Stomach (tissue), 8 donors: ENCODE measurements at regions not wholly inside any gene's neighbourhood (a gene's known extent, or its start where the extent isn't known, plus 50 kb on each side); places are given as distances from the start of the nearest gene placed in this dataset.

Source experiments
- DNase-seq, 2 donors: peaks; one replicate each; pipeline versions ENCODE4 v3.0.0 to v3.0.0-alpha.2; 2013 to 2019
- H3K27ac ChIP-seq, 5 donors: fragments of 200-600 bp in 4 of 5; sonication (generic) in 4 of 5; one replicate each; pipeline ENCODE4 v1.5.1; 2013 to 2019; ENCODE audit warnings: mild to moderate bottlenecking in 1 of 5, moderate library complexity in 1 of 5
- H3K27me3 ChIP-seq, 3 donors: fragments of 200-600 bp; sonication (generic); one replicate each; pipeline ENCODE4 v1.5.1; 2017 to 2019; ENCODE audit warnings: mixed run types in 1 of 3
- H3K36me3 ChIP-seq, 4 donors: fragments of 200-600 bp; sonication (generic); 1 replicate in 3 of 4; 2 replicates in 1 of 4; pipeline ENCODE4 v1.5.1; 2016 to 2019
- H3K4me1 ChIP-seq, 4 donors: fragments of 200-600 bp; sonication (generic); one replicate each; pipeline ENCODE4 v1.5.1; 2016 to 2019
- H3K4me3 ChIP-seq, 4 donors: fragments of 200-600 bp; sonication (generic) in 3 of 4; one replicate each; pipeline ENCODE4 v1.5.1; 2016 to 2019; ENCODE audit warnings: mild to moderate bottlenecking in 1 of 4
- H3K9me3 ChIP-seq, 4 donors: fragments of 200-600 bp; sonication (generic); one replicate each; pipeline ENCODE4 v1.5.1; 2016 to 2019
- CTCF ChIP-seq, 7 experiments: fragments of 450-650 bp in 4 of 7; fragments of 200-600 bp in 3 of 7; sonication (generic) in 3 of 7; IDR thresholded peaks; one replicate each; pipeline ENCODE4 v1.5.1; 2016 to 2019; ENCODE audit warnings: antibody characterized with exemption in 7 of 7, control low read depth in 2 of 7, mild to moderate bottlenecking in 1 of 7
- EP300 ChIP-seq: sonication (generic); formaldehyde crosslinking; IDR thresholded peaks from one replicate; pipeline ENCODE4 v1.6.1; 2017; ENCODE audit warnings: antibody characterized with exemption
- POLR2A ChIP-seq, 4 donors: fragments of 450-650 bp; IDR thresholded peaks; one replicate each; pipeline ENCODE4 v1.6.1; 2016; ENCODE audit warnings: antibody characterized with exemption in 4 of 4, control low read depth in 2 of 4, mild to moderate bottlenecking in 1 of 4, moderate library complexity in 1 of 4
- POLR2AphosphoS5 ChIP-seq, 3 donors: sonication (generic); formaldehyde crosslinking; IDR thresholded peaks; one replicate each; pipeline ENCODE4 v1.6.1; 2016; ENCODE audit warnings: antibody characterized with exemption in 3 of 3
- WGBS, 5 donors: extraction: QIAGEN DNeasy Blood & Tissue Kit in 3 of 5; methylation state at CpG; one replicate each; pipeline versions ENCODE4 v1.1.5 to v1.1.7; 2013 to 2018; 5-methylcytosine and 5-hydroxymethylcytosine counted together
- intact Hi-C: fragments of 100-400 bp; cut with DNase I; formaldehyde crosslinking; loops from one replicate; pipeline ENCODE4 v1.15.1; 2023; ENCODE audit warnings: low total_unique reads
- donor health status: healthy with polysubstance abuse.
- donor health status: Bipolar disorder and iron deficiency.
- donor health status: healthy.

DNA sequence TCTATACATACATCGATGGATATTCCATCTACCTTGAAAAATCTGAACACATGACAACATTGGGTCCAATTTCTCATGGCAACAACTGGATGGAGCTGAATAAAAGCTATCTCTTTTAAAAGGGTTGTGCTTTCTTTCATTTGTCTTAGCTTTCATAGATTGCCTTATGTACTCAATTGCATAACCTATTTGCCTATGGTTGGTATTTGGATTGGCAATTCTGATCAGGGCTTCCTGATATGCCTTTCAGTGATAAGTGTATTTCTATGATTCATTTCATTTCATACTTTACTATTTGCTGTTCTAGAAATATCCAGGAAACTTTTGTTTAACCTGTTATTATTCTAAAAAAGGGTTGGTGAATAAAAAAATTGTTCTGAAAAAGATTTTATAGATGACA, 509.9 kb downstream of the GRXCR1 start:
- Histone ChIP-seq H3K27me3 (no peaks in the 10 kb centered on the region), H3K27ac (no peak overlapping the region), H3K4me3 (no peak overlapping the region), H3K9me3 (peaks cover 0 to 17% (median 13%) of the 10 kb centered on the region in 4 donors), H3K4me1 (peaks cover 0 to 27% (median 9%) of the 10 kb centered on the region in 4 donors), H3K36me3 (no peaks in the 10 kb centered on the region)
- WGBS, 5 donors = 29 to 72% (median 42%) methylated on average over 1 of the region's 1 CpG
- TF ChIP-seq CTCF (IDR thresholded peaks at IDR 0.05) (no peak), POLR2AphosphoS5 (IDR thresholded peaks at IDR 0.05) (peak in 2 of 3 donors; percentile 80 to 83), EP300 (no peak), POLR2A (IDR thresholded peaks at IDR 0.05) (no peak)
- intact Hi-C loops = no loop called here
- no peak for DNase-seq

DNA sequence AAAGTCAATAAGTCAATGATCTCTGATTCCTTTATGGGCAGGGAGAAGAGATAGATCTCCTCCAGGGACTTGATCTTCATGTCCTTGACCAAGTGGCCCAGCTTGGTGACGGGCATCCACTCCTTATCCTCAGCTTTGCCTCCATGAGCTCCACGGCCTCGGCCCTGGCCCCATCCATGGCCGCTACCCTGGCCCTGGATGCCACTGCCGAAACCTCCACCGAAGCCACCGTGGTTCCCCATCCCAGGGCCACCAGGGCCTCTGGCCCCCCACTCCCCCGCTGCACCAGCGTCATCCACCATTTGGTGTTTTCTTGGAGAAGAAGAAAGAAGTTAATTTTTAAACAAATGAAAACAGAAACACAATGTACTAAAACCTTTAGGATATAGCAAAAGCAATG, 518.1 kb downstream of the GRXCR1 start:
- no peak overlapping the region for H3K27ac ChIP-seq
- H3K9me3 ChIP-seq = peaks cover 0 to 18% (median 15%) of the 10 kb centered on the region in 4 donors
- WGBS, 5 donors = 90 to 96% (median 96%) methylated on average over 9 of the region's 9 CpGs
- H3K27me3 ChIP-seq = no peaks in the 10 kb centered on the region
- no peaks in the 10 kb centered on the region for H3K4me1 ChIP-seq
- no peak for TF ChIP-seq POLR2A (IDR thresholded peaks at IDR 0.05)
- TF ChIP-seq POLR2AphosphoS5 (IDR thresholded peaks at IDR 0.05) = no peak
- no peak for TF ChIP-seq CTCF (IDR thresholded peaks at IDR 0.05)
- TF ChIP-seq EP300 = no peak
- intact Hi-C loops = no loop called here
- H3K4me3 ChIP-seq = no peak overlapping the region
- no peak for DNase-seq
- no peaks in the 10 kb centered on the region for H3K36me3 ChIP-seq

GRCh38 chr4:43411226-43411625, 518.7 kb downstream of the GRXCR1 start:
- TF ChIP-seq CTCF (IDR thresholded peaks at IDR 0.05) (no peak), EP300 (no peak), POLR2AphosphoS5 (IDR thresholded peaks at IDR 0.05) (no peak), POLR2A (IDR thresholded peaks at IDR 0.05) (no peak)
- no peaks in the 10 kb centered on the region for H3K27me3 ChIP-seq
- no peak overlapping the region for H3K27ac ChIP-seq
- H3K4me3 ChIP-seq = no peak overlapping the region
- no peak for DNase-seq
- H3K9me3 ChIP-seq = peaks cover 0 to 13% (median 12%) of the 10 kb centered on the region in 4 donors
- no peaks in the 10 kb centered on the region for H3K4me1 ChIP-seq
- no peaks in the 10 kb centered on the region for H3K36me3 ChIP-seq
- intact Hi-C loops = no loop called here

DNA sequence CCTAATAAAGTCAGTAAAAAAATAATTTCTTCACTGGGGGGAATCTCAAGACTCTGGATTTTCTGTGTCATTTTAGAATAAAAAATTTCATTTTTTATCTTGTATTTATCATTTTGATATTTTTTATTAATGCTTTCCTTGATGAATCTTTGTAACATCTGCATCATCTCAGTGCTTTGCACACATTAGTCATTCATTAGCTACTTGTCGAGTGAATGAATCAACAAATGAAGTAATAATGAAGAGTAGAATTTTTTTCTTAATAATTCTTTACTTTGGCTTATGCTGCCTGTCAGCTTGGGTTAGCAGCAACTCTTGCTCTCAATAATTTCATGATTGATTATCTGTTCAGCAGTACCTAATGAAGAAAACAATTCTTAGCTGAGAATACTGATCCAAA, 530.8 kb downstream of the GRXCR1 start:
- TF ChIP-seq EP300 = no peak
- TF ChIP-seq CTCF (IDR thresholded peaks at IDR 0.05) = no peak
- no peak for TF ChIP-seq POLR2AphosphoS5 (IDR thresholded peaks at IDR 0.05)
- TF ChIP-seq POLR2A (IDR thresholded peaks at IDR 0.05) = no peak
- 59 to 77% (median 74%) methylated on average over 1 of the region's 1 CpG for WGBS, 5 donors
- H3K9me3 ChIP-seq = no peaks in the 10 kb centered on the region
- H3K27me3 ChIP-seq = no peaks in the 10 kb centered on the region
- no peaks in the 10 kb centered on the region for H3K4me1 ChIP-seq
- no peak overlapping the region for H3K4me3 ChIP-seq
- no peak overlapping the region for H3K27ac ChIP-seq
- DNase-seq = no peak
- intact Hi-C loops = no loop called here
- no peaks in the 10 kb centered on the region for H3K36me3 ChIP-seq
